GM10248 (cell line): ENCODE measurements at regions not wholly inside any gene's neighbourhood (a gene's known extent, or its start where the extent isn't known, plus 50 kb on each side); places are given as distances from the start of the nearest gene placed in this dataset.

Experiments used
- CTCF ChIA-PET: fragments of 300-600 bp; sonication (Branson Sonifier 250); formaldehyde crosslinking; extraction: SDS; loops from one replicate; lab custom pipeline; 2021; ENCODE audit warnings: antibody characterized with exemption; lab: Yijun Ruan, JAX
- POLR2A ChIA-PET: fragments of 350-650 bp; sonication (Branson Sonifier 250); formaldehyde crosslinking; extraction: SDS; loops from one replicate; lab custom pipeline; 2020; ENCODE audit warnings: antibody characterized with exemption; lab: Yijun Ruan, JAX
- DNase-seq: peaks from one replicate; pipeline ENCODE4 v3.0.0; 2012; ENCODE audit errors: extremely low spot score
- TF ChIP-seq, protein P1 (sequence below): IDR thresholded peaks from 2 replicates; pipeline ENCODE4 v1.5.1; 2012; ENCODE audit warnings: mild to moderate bottlenecking, low read depth; ENCODE audit errors: extremely low read depth, missing control alignments, control extremely low read depth

DNA sequence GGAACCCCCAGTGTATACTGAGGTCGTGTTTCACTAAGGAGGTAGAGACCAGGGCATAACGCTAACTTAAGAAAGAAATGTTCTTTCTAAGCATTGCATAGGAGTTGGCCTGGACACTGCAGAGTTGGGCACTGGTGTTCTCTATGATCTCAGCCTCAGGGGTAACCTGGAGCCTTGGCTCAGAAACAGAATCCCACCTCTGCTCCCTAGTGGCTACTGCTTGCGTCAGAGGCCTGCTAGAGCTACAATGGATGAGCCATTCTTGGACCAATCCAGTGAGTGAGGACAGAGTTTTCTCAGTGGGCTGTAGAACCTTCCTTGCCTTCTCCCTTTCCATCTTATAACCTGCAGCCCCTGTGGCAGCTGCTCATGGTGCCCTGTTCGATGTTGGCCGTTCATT is 324.4 kb upstream of the CELF4 start:
- POLR2A ChIA-PET = no interaction called here
- no peak for DNase-seq
- TF ChIP-seq, protein P1, sequence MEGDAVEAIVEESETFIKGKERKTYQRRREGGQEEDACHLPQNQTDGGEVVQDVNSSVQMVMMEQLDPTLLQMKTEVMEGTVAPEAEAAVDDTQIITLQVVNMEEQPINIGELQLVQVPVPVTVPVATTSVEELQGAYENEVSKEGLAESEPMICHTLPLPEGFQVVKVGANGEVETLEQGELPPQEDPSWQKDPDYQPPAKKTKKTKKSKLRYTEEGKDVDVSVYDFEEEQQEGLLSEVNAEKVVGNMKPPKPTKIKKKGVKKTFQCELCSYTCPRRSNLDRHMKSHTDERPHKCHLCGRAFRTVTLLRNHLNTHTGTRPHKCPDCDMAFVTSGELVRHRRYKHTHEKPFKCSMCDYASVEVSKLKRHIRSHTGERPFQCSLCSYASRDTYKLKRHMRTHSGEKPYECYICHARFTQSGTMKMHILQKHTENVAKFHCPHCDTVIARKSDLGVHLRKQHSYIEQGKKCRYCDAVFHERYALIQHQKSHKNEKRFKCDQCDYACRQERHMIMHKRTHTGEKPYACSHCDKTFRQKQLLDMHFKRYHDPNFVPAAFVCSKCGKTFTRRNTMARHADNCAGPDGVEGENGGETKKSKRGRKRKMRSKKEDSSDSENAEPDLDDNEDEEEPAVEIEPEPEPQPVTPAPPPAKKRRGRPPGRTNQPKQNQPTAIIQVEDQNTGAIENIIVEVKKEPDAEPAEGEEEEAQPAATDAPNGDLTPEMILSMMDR = no peak
- CTCF ChIA-PET = no interaction called here

DNA sequence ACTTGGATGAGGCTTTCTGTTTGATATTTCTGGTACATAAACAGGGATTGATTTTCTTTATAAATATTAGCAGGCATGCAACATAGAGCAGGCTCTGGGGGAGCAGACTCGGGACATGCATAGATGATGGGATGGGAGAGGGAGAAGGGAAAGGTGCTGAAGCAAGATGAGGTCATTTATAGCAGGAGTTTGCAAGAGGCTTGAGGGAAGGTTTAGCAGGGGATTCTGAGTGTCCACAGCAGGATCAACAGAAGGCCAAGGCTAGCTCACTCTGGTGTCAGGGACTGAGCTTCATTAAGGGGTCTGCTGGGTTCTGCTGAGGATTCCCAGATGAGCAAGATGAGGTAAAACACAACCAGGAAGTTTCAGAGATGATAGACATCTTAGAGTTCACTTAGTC is 309.1 kb upstream of the CELF4 start:
- no peak for DNase-seq
- CTCF ChIA-PET = no interaction called here
- TF ChIP-seq, protein P1 = no peak
- POLR2A ChIA-PET = no interaction called here

DNA sequence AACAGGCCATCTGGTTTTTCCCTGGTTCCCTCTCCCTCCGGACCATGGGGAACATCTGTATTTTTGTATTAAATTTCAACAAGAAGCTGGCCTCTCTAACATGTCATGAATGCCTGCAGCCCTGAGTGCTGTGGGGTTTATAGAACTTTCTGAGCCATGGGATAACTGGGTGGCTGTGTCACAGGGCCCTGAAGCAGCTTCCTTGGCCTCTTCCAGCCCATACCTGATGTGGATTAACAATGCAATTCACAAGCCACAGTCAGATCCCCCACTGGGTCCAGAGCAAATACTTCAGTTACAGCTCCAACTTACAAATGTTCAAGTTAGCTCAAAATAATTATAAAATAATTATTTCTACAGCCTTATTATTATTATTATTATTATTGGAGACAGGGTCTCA is 307.8 kb upstream of the CELF4 start:
- POLR2A ChIA-PET = no interaction called here
- no peak for DNase-seq
- TF ChIP-seq, protein P1 = no peak
- CTCF ChIA-PET = interaction anchor here (1.1 kb wide), 1 partner anchor 15 kb away, joined by 5 read pairs; no protein-coding TSS in a partner anchor

DNA sequence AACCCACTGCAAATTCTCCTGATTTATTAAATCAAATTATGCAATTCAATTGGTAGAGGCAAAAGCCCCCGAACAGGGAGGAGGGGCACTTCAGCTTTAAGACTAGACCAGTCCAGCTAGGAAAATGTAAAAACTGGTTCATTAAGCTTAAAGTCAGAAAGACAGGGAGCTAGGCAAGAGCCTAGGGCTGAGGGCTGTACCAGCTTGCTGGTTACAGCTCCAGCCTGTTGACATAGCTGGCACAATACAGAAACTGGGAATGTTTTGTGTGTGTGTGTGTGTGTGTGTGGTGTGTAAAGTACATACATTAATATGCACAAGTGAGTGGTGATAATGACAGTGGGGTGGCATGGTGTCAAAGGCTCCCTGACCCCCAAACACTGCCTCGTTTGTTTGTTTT is 307.0 kb upstream of the CELF4 start:
- no peak for DNase-seq
- POLR2A ChIA-PET = no interaction called here
- CTCF ChIA-PET = no interaction called here

DNA sequence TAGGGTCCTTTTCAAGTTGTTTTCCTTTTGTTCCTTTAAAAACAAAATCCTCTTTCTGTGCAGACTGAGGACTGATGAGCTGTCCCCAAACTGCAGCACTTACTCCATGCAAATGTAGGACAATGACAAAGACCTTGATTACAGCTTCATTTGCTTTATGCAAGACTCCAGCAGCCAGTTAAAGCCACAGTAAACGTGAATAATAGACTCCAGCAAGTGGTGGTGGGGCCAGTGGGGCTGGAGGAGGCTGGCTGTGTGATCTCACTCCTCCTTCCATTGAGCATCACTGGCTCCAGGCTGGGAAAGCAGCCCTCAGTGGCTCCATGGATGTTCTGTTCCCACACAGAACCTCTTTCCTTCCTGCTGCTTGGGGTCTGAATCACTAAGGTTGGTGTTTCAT is 306.0 kb upstream of the CELF4 start:
- POLR2A ChIA-PET = no interaction called here
- DNase-seq = no peak
- CTCF ChIA-PET = interaction anchor here (0.9 kb wide), 1 partner anchor 17 kb away, joined by 3 read pairs; no protein-coding TSS in a partner anchor
- TF ChIP-seq, protein P1 = no peak

More for the DNA sequence above, 307.0 kb upstream of the CELF4 start:
- TF ChIP-seq, protein P1 = no peak

DNA sequence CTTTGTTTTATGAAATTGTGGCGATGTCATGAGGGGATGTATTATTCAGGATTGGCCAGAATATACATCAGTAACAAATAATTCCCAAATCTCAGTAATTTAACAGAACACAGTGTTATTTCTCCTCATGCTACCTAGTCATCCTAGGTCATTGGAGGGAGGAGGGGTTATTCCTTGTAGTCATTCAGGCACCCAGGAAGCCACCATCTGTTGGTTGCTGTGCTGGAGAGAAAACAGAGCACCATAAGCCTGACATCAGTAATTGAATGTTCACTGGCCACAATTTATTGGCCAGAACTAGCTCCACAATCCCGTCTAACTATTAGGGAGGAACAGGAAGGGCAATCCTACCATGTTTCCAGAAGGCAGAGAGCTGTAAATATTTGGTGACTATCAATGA is 303.5 kb upstream of the CELF4 start:
- POLR2A ChIA-PET = no interaction called here
- TF ChIP-seq, protein P1 = no peak
- DNase-seq = no peak
- CTCF ChIA-PET = no interaction called here

DNA sequence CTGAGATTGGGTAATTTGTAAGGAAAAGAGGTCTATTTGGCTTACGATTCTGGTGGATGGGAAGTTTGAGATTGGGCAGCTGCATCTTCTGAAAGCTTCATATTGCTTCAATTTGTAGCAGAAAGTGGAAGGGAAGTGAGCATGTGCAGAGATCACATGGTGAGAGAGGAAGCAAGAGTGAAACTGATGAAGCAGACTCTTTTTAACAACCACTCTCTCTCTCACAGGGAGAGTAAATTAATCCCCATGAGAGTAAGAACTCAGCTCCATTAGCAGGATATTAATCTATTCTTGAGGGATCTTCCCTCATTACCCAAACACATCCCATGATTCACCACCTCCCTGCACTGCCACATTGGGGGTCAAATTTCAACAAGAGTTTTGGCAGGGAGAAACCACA is 298.5 kb upstream of the CELF4 start:
- TF ChIP-seq, protein P1 = no peak
- ChIA-PET CTCF (no interaction called here), POLR2A (no interaction called here)
- DNase-seq = no peak
